Ecto neural progenitor cell (in vitro differentiated cells): ENCODE measurements at regions not wholly inside any gene's neighbourhood (a gene's known extent, or its start where the extent isn't known, plus 50 kb on each side); places are given as distances from the start of the nearest gene placed in this dataset.
"Not testable (repeated sequence)": the region's sequence is repeated elsewhere in the genome, so short reads cannot be mapped to it uniquely, and the experiment has no call there.

Source experiments
- DNase-seq: peaks from one replicate; pipeline ENCODE4 v3.0.0-alpha.2; 2018; ENCODE audit warnings: low spot score

- DNase-seq = not testable (repeated sequence)
Observed at GRCh38 chr17:20633268-20634059, 53.9 kb downstream of the CDRT15L2 start.

- DNase-seq = not testable (repeated sequence)
Observed at GRCh38 chr17:20640147-20640546, 60.6 kb downstream of the CDRT15L2 start.

- DNase-seq = peak; percentile 79
Observed at GRCh38 chr17:20646661-20647272, 67.2 kb downstream of the CDRT15L2 start.

- not testable (repeated sequence) for DNase-seq
Observed at GRCh38 chr17:20649097-20649767, 69.7 kb downstream of the CDRT15L2 start.

DNA sequence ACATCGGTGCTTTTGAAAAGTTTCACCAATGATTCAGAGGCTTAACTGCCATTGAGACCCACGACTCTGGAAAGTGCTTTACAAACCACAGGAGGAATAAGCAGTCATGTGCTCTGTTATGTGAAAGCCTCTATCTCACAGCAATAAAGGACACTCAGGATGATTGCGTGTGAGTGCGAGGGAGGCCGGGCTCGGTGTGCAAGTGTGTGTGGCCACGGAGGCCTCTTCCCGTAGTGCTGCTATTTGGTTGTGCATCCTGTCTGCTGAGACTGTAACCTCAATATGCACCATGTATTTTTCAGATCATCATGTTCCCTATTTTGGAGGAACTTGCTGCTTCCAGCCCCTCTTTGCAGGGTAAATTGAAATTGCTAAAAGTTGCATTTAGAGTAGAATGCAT is 71.5 kb downstream of the CDRT15L2 start:
- DNase-seq = not testable (repeated sequence)

- DNase-seq = not testable (repeated sequence)
Observed at GRCh38 chr17:20651736-20652135, 72.2 kb downstream of the CDRT15L2 start.

DNA sequence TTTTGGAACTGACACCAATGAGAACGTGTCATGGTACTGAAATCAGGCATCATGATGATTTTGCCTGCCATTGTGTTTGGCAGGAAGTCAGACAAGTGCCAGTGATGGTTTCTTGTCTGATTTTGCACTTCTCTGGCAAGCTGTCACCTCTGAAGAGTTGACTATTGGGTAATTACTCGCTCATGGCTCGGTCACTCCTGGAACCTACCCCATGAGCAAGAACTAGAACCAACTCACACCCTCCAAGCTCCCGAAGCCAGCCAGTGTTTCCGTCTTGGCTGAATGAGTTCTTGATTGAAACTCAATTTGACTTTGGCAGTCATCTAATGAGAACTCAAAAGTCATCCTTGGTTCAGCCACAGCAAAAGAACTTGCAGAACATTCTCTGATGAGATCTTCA is 73.9 kb downstream of the CDRT15L2 start:
- DNase-seq = not testable (repeated sequence)

- DNase-seq = not testable (repeated sequence)
Observed at GRCh38 chr17:20654114-20654513, 74.6 kb downstream of the CDRT15L2 start.

GRCh38 chr17:20654575-20654974 is 75.1 kb downstream of the CDRT15L2 start:
- not testable (repeated sequence) for DNase-seq

GRCh38 chr17:20665103-20665955 is 85.8 kb downstream of the CDRT15L2 start:
- not testable (repeated sequence) for DNase-seq

GRCh38 chr17:20666689-20667088 is 87.2 kb downstream of the CDRT15L2 start:
- not testable (repeated sequence) for DNase-seq

DNA sequence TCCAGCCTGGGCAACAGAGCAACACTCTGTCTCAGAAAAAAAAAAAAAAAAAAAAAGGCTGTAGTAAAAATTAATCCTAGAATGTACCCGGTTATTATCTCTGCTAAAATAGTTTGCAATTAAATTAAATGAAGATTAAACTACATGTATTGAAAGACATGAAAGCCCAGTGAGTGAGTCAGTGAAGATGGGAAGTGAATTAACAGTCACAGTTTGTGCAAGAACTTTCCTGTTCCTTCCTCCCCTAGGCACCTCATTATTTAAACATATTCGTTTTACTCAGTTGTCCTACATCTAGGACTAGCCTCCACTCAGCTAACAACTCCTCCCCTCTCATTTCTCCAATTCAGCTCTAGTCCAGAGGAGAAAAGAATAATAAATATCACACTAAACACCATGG is 88.2 kb downstream of the CDRT15L2 start:
- DNase-seq = not testable (repeated sequence)

GRCh38 chr17:20668316-20668715 is 88.8 kb downstream of the CDRT15L2 start:
- not testable (repeated sequence) for DNase-seq

- DNase-seq = not testable (repeated sequence)
Observed at GRCh38 chr17:20668868-20669267, 89.3 kb downstream of the CDRT15L2 start.

DNA sequence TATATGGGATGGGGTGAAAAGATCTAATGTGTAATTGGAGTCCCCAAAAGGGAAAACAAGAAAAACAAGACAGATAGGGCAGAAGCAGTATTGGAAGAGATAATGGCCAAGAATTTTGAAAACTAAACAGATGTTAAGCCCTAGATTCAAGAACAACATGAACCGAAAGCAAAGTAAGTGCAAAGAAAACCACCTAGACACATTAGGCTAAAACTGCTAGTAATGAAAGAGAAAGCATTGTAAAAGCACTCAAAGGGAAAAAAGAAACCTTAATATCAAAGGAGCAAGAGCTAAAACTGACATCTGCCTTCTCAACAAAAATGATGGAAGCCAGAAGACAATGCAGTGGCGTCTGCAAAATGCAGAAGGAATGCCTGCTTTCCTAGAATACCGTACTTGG is 91.0 kb downstream of the CDRT15L2 start:
- not testable (repeated sequence) for DNase-seq

DNA sequence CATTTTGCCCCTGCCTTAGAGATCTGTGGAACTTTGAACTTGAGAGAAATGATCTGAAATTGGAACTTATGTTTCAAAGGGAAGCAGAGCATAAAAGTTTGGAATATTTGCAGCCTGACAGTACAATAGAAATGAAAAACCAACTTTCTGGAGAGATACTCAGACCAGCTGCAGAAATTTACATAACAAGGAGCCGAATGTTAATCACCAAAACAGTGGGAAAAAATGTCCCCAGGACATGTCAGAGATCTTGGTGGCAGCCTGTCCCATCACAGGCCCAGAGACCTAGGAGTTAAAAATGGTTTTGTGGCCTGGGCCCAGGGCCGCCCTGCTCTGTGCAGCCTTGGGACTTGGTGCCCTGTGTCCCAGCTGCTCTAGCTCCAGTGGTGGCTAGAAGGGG is 94.8 kb downstream of the CDRT15L2 start:
- not testable (repeated sequence) for DNase-seq

DNA sequence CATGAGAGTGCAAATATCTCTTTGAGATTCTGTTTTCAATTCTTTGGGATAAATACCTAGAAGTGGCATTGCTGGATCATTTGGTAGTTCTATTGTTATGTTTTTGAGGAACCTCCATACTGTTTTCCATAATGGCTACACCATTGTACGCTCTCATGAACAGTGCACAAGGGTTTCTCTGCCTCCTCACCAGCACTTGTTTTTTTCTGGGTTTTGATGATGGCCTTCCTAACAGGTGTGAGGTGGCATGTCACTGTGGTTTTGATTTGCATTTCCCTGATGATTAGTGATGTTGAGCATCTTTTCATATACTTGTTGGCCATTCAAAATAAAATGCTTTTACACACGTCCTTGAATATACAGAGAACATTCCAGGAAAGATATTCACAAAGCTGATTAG is 96.2 kb downstream of the CDRT15L2 start:
- DNase-seq = not testable (repeated sequence)

DNA sequence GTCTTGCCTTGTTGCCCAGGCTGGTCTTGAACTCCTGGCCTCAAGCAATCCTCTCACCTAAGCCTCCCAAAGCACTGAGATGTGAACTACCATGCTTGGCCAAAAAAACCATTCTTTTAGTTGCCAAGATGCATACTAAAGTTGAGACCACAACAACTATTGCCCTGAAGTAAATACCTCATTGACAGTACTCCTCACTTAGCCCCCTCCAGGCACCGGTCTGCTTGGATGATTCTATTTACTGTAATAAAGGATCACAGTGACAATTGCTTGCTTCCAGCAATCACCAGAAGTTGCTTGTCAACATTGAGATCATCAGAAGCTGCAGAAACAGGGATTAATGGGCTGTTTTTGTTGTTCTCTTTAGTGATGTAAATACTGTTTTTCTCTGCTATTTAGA is 97.1 kb downstream of the CDRT15L2 start:
- not testable (repeated sequence) for DNase-seq

- not testable (repeated sequence) for DNase-seq
Observed at GRCh38 chr17:20677469-20677868, 97.9 kb downstream of the CDRT15L2 start.

GRCh38 chr17:20678424-20678823 is 98.9 kb downstream of the CDRT15L2 start:
- DNase-seq = not testable (repeated sequence)
